ENCODE measurements at regions not wholly inside any gene's neighbourhood (a gene's known extent, or its start where the extent isn't known, plus 50 kb on each side); places are given as distances from the start of the nearest gene placed in this dataset.

GRCh38 chr2:12277241-12278034, 439.3 kb upstream of the TRIB2 start:
- no peak for TF ChIP-seq CTCF (conservative IDR thresholded peaks at IDR 0.05)
- no peak overlapping the region for H3K4me3 Mint-ChIP-seq
- DNase-seq (ENCODE audit: extremely low spot score, unreplicated experiment): no peak
- H3K27ac Mint-ChIP-seq: peak overlapping the region; percentile 39
- peaks cover 3% of the 10 kb centered on the region for H3K27me3 Mint-ChIP-seq
- H3K4me1 Mint-ChIP-seq (ENCODE audit: unreplicated experiment): peaks cover 6% of the 10 kb centered on the region
- H3K36me3 Mint-ChIP-seq: no peaks in the 10 kb centered on the region
- H3K9me3 Mint-ChIP-seq: no peaks in the 10 kb centered on the region

GRCh38 chr2:12278217-12278750, 438.5 kb upstream of the TRIB2 start:
- Mint-ChIP-seq H3K4me3 (no peak overlapping the region), H3K4me1 (ENCODE audit: unreplicated experiment) (peaks cover 6% of the 10 kb centered on the region), H3K9me3 (no peaks in the 10 kb centered on the region), H3K27ac (no peak overlapping the region), H3K36me3 (no peaks in the 10 kb centered on the region), H3K27me3 (peaks cover 3% of the 10 kb centered on the region)
- no peak for TF ChIP-seq CTCF (conservative IDR thresholded peaks at IDR 0.05)
- no peak for DNase-seq (ENCODE audit: extremely low spot score, unreplicated experiment)

GRCh38 chr2:12282780-12283695, 433.7 kb upstream of the TRIB2 start:
- Mint-ChIP-seq H3K27me3 (peaks cover 2% of the 10 kb centered on the region), H3K9me3 (peaks cover 12% of the 10 kb centered on the region), H3K27ac (no peak overlapping the region), H3K4me3 (no peak overlapping the region), H3K36me3 (no peaks in the 10 kb centered on the region), H3K4me1 (ENCODE audit: unreplicated experiment) (peaks cover 16% of the 10 kb centered on the region)
- no peak for TF ChIP-seq CTCF (conservative IDR thresholded peaks at IDR 0.05)
- no peak for DNase-seq (ENCODE audit: extremely low spot score, unreplicated experiment)

GRCh38 chr2:12284037-12284436, 432.7 kb upstream of the TRIB2 start:
- peaks cover 19% of the 10 kb centered on the region for H3K4me1 Mint-ChIP-seq (ENCODE audit: unreplicated experiment)

More at GRCh38 chr2:12284037-12284436, 432.7 kb upstream of the TRIB2 start:
- no peak for TF ChIP-seq CTCF (conservative IDR thresholded peaks at IDR 0.05)
- Mint-ChIP-seq H3K9me3 (peaks cover 12% of the 10 kb centered on the region), H3K27ac (no peak overlapping the region), H3K36me3 (no peaks in the 10 kb centered on the region), H3K4me3 (no peak overlapping the region), H3K27me3 (peaks cover 3% of the 10 kb centered on the region)
- no peak for DNase-seq (ENCODE audit: extremely low spot score, unreplicated experiment)
